ENCODE measurements at regions not wholly inside any gene's neighbourhood (a gene's known extent, or its start where the extent isn't known, plus 50 kb on each side); places are given as distances from the start of the nearest gene placed in this dataset.
"Not testable (repeated sequence)": the region's sequence is repeated elsewhere in the genome, so short reads cannot be mapped to it uniquely, and the experiment has no call there.

GRCh38 chr4:75287738-75288517, 226.3 kb downstream of the RCHY1 start:
- DNase-seq (ENCODE audit: low spot score): no peak

- no peak for DNase-seq (ENCODE audit: low spot score)
Observed at GRCh38 chr4:75285837-75286236, 228.4 kb downstream of the RCHY1 start.

GRCh38 chr4:75284831-75285230, 229.4 kb downstream of the RCHY1 start:
- DNase-seq (ENCODE audit: low spot score): no peak

- DNase-seq (ENCODE audit: low spot score): not testable (repeated sequence)
Observed at GRCh38 chr4:75280461-75280860, 233.7 kb downstream of the RCHY1 start.

GRCh38 chr4:75259306-75259705, 254.9 kb downstream of the RCHY1 start:
- no peak for DNase-seq (ENCODE audit: low spot score)

GRCh38 chr4:75255261-75255660, 258.9 kb downstream of the RCHY1 start:
- DNase-seq (ENCODE audit: low spot score): no peak

GRCh38 chr4:75254745-75255144, 259.5 kb downstream of the RCHY1 start:
- DNase-seq (ENCODE audit: low spot score): no peak

- DNase-seq (ENCODE audit: low spot score): not testable (repeated sequence)
Observed at GRCh38 chr4:75253094-75253493, 261.1 kb downstream of the RCHY1 start.

- no peak for DNase-seq (ENCODE audit: low spot score)
Observed at GRCh38 chr4:75251547-75251946, 262.7 kb downstream of the RCHY1 start.

- DNase-seq (ENCODE audit: low spot score): no peak
Observed at GRCh38 chr4:75249739-75250138, 264.5 kb downstream of the RCHY1 start.

- peak; percentile 38 for DNase-seq (ENCODE audit: low spot score)
Observed at GRCh38 chr4:75248770-75249407, 265.3 kb downstream of the RCHY1 start.

- no peak for DNase-seq (ENCODE audit: low spot score)
Observed at GRCh38 chr4:75244325-75244724, 269.9 kb downstream of the RCHY1 start.

- no peak for DNase-seq (ENCODE audit: low spot score)
Observed at GRCh38 chr4:75243570-75243969, 270.6 kb downstream of the RCHY1 start.

- DNase-seq (ENCODE audit: low spot score): no peak
Observed at GRCh38 chr4:75235359-75235951, 278.7 kb downstream of the RCHY1 start.

- no peak for DNase-seq (ENCODE audit: low spot score)
Observed at GRCh38 chr4:75232546-75232945, 281.7 kb downstream of the RCHY1 start.

GRCh38 chr4:75229806-75230570, 284.2 kb downstream of the RCHY1 start:
- DNase-seq (ENCODE audit: low spot score): no peak

GRCh38 chr4:75213480-75213879, 280.6 kb downstream of the PARM1 start:
- no peak for DNase-seq (ENCODE audit: low spot score)

GRCh38 chr4:75211422-75211821, 278.5 kb downstream of the PARM1 start:
- no peak for DNase-seq (ENCODE audit: low spot score)

- DNase-seq (ENCODE audit: low spot score): no peak
Observed at GRCh38 chr4:75207902-75208301, 275.0 kb downstream of the PARM1 start.

- no peak for DNase-seq (ENCODE audit: low spot score)
Observed at GRCh38 chr4:75195111-75195510, 262.2 kb downstream of the PARM1 start.

GRCh38 chr4:75194180-75194579, 261.3 kb downstream of the PARM1 start:
- DNase-seq (ENCODE audit: low spot score): no peak

GRCh38 chr4:75192182-75192581, 259.3 kb downstream of the PARM1 start:
- DNase-seq (ENCODE audit: low spot score): not testable (repeated sequence)

Measured in A172 (cell line).